NCI-H345 (cell line): ENCODE measurements at regions not wholly inside any gene's neighbourhood (a gene's known extent, or its start where the extent isn't known, plus 50 kb on each side); places are given as distances from the start of the nearest gene placed in this dataset.

ENCODE experiments used
- DNase-seq: peaks from one replicate; lab custom pipeline; 2025; lab: John Stamatoyannopoulos, UW

DNA sequence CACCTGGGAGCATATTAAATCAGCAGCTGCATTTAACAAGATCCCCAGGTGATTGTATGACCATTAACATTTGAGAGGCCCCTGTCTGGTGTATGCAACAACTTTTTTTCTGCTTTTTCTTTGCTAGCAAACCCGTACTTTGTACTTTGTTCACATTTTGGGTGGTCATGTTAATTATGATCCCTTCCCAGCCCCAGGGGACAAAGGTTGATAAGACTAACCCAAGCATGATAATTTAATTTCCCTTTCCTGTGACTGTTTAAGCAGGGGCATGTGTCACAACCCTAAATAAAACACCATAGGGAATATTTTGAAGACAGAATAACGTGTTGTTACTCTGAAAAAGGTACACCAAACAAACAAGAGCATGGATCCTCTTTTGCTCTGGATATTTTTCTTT lies 332.0 kb downstream of the PCDH18 start:
- DNase-seq, result no peak

DNA sequence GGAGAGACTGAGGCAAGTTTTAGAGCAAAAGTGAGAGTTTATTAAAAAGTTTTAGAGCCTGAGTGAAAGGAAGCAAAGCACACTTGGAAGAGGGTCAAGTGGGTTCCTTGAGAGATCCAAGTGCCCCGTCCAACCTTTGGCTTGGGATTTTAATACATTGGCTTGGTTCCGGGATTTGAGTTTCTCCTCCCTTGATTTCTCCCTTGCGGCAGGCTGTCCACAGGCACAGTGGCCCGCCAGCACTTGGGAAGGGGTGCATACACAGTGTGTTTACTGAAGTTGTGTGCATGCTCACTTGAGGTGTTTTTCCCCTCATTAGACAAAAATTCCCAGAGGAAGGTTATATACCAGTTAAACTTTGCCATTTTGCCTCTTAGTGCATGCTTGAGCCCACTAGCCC lies 333.5 kb downstream of the PCDH18 start:
- no peak for DNase-seq

DNA sequence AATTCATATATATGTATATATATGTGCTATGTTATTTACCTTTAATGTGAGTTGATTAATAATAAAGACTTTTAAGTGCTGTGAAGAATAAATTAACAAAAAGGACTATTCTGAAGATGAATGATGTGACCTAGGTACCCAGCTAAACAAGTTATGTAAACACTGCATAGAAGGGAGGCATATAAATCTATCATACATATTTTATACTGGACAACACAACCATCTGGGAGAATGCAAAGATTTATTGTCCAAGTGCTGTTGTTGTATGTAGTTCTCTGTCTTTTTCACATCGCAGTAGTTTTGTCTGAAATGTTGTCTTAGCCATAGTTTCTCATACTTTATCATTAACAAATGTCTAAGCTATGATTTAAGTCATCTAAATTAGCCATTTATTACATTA lies 337.6 kb downstream of the PCDH18 start:
- DNase-seq, result no peak

DNA sequence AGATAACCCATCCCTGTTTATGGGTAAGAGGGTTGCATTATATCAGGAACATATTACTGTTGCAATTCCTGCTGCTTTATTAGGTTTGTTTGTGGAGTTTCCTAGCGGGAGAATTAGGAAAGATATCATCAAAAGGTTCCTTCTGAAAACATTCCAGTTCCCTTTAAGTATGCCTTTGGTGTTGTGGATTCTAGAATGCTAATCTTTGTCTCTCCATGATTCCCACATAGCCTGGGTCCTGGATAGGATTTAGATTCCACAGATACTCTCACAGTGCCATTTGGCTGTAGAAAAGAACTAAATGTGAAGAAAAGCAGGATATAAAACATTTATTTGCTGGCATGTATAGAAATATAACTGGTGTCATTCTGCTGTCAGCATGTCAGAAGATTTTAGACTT lies 338.7 kb downstream of the PCDH18 start:
- no peak for DNase-seq

DNA sequence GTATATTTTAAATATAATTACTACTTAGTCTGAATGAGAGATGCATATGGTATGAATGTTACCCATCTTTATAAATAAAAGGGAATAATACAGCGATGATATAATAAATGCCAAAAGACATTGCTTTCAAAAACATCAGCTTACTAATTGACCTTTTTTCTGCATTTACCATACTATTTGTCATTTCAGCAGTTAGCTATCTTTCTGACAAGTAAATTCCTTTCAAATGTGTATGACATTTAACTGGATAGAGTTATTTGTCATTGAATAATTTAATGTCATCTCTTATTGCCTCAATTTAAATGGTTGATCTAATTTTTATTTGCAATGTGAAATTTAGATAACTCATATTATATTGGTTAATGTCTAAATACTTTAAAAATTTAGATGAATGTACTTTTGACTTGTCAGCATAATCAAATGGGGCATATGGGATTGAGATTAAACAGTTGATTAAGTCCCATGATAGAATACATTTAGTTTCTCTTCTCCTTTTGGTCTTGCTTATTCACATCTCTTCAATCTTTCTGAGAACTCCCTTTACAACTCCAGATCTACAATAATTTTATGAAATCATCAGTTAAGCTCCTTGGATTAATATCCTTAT lies 350.9 kb downstream of the PCDH18 start:
- no peak for DNase-seq

DNA sequence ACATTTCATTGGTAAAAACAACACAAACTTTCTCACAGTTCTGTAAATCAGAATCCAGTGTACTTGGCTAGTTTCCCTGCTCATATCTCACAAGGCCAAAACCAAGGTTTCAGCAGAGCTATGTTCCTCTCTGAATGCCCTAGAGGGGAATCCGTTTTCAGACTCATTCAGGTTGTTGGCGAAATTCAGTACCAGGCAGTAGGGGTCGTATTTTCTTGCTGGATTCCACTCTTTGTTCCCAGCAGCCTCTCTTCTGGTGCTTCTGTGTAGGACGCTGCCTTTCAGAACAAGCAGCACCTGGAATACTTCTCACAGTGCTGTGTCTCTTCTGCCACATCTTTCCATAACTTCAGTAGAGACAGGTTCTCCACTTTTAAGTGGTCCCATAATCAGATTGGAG lies 351.9 kb downstream of the PCDH18 start:
- no peak for DNase-seq

DNA sequence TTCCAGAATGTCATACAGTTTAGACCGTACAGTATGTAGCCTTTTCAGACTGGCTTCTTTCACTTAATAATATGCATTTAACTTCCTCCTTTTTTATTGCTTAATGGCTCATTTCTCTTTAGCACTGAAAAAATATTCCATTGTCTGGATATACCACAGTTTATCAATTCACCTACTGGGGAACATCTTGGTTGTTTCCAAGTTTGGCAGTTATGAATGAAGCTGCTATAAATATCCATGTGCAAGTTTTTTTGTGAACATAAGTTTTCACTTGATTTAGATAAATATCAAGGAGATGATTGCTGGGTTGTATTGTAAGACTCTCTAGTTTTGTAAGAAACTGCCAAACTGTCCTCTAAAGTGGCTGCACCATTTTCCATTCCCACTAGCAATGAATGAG lies 375.5 kb downstream of the PCDH18 start:
- no peak for DNase-seq

DNA sequence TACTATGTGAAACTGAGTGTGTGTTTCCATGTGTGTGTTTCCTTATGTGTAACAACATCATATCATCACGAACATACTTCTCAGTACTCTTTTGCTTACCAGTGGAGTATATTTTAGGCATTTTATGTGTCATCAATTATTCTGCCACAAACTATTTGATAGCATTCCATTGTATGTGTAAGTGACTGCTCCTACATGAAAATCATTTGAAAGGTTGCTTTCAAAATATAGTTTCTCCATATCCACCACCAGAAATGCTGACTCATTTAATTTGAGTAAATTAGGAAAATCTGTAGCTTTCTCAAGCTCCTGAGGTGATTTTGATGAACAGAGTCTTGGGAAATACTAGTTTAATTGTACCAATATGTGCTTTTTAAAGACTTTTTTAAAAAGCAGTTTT lies 376.2 kb downstream of the PCDH18 start:
- DNase-seq, result no peak

DNA sequence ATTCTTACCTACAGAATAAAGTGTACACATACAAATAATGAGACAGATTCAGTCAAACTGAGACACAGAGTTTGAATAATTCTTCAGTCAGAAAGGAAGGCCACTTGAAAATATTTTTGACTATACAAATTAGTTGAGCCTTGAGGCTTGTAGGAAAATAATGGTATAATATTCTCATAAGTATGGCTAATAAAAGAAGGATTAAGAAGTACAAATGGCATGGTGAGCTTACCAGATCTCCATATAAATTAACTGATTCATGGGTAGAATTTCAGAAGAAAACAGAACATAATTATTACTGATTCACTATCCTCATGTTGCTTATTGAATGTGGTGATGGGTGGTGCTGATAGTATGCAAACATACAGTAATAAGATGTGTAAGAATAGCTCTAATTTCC lies 401.1 kb downstream of the PCDH18 start:
- no peak for DNase-seq

DNA sequence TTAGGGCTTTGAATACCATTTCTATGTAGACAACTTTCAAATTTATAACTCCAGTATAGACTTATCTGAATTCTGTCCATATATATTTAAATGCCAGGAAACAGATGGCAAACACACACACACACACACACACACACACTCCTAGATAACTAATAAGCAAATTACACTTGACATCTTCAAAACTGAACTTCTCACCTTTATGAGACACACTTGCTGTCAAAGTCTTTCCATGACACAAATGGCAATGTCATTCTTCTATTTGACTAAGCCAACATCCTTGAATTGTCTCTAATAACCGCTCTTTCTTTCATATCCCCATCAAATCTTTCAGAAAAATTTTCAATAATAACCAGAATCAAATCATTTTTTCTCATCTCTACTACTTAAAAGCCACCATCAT lies 402.4 kb downstream of the PCDH18 start:
- DNase-seq, result no peak

DNA sequence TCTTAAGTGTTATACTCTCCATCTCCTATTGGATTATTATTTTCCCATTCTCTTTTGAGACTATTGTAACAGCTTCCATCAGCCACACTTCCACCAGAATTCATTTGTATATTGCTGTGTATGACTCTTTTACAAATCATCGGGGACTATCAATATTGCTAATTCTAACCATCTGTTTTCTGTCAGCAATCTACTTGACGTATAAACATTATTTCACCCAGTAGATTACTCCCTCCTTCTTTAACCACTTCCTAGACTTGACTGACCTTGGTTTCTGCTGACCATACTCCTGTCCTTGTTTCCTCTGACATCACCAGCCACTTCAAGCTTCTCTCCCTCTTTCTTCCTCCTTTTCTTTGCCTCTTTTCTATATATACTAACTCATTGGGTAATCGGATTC lies 402.9 kb downstream of the PCDH18 start:
- DNase-seq, result no peak

DNA sequence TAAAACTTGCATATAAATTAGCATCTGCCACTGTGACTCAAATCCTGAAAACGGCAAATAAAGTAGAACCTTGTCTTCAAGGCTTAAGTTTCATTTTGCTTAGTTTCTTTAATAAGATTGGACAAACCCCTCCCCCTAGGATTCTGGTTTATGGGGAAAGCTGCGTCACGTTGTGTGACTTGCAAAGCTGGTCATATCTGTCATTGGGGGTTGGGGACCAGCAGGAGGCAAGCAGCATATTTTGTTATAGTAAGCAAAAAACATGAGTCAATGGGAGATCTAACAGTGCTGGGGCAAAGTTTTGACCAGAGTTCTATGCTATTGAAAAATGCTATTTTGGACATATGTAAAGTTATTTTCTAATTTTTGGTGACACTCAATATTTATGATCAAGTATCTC lies 407.3 kb downstream of the PCDH18 start:
- no peak for DNase-seq

DNA sequence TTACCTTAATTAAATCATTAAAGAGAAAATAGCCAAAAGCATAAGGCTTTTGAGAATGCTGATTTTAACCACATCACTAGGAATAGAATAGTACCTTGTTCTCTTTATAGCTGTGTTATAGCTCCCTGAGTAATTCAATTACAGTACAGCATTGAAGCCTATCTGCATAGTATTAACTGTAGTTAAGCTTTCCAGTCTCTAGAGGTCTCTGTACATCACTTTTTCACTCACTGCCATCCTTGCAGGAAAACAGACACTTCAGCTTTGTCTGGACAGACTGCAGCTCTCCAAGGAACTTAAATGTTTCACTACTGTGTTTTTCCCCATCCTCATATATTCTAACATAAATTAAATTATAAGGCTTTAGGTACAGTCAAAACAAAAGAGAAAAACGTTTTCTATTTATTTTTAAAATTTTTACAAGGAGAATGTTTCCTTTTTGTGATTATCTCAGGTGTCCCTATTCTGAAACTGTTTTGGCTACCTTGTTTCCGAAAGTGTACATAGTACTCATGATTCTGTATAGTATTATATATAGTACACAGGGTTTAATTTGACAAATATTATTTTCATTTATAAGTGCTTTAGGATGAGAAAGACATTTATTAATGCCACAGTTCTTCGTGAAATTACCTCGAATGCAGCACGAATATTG lies 407.9 kb downstream of the PCDH18 start:
- DNase-seq, result peak; percentile 44

DNA sequence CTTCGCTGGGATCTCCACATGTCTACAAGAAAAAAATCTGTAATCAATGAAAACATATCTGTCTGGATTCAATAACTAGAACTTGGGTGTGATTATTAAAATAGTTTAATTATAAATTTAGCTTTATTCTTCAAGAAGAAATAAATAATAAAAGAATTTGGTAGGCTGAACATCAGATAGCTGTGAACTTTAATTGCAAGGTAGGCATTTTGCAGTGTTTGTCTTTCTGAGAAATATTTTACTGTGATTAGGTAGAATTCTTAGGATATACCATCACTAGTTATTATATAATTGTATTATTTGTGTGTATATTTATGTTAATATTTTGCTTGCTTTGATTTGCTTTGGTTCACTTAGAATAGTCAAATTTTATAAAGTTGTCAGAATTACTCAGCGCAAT lies 409.4 kb downstream of the PCDH18 start:
- DNase-seq, result no peak

DNA sequence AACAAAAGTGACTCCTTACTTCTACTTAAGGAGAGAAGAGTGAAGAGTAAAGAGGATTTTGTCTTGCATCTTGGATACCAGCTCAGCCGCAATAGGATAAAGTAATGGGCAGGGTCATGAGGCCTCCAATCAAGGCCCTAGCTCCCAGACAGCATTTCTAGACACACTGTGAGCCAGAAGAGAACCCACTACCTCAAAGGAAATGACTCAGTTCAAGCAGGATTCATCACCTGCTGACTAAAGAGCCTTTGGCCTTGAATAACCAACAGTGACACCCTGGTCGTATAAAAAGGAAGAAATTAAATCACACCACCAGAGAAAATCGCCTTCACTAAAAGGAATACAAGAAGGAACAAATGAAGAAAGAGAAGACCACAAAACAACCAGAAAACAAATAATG lies 416.1 kb downstream of the PCDH18 start:
- DNase-seq, result no peak

DNA sequence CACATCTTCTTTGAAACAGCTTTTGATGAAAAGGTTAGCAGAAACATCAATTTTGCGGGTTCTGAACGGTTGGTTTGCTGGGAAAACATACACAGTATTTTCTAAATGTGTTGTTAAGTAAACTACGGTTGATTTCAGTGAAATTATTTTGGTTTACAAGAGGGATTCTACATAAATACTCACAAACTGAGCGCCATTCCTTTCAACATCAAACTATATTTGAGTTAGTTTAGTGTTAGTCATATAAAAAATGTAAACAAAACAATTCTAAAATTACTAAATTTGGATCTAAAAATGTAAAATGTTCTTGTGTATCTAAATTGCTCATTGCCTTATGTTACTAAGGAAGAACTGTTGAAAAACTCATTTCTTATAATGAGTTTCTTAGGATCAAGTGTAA lies 425.6 kb downstream of the PCDH18 start:
- no peak for DNase-seq

DNA sequence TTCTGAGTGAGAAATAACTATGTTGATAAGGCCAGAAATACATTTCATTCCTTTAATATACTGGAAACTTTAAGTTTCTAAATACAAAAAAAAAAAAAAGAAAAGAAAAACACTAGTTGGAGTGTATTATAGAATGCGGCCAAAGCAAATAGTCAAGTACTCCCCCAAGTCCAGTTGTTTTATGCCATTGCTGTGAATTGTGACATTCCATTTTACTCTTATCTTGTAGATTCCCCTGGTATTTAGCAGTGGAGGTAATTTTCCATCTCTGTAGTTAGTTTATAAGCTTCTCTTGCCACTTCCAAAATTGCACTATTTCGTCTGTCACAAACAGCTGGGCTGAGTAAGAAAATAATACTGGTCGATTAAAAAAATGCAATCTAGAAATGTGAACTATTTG lies 426.0 kb downstream of the PCDH18 start:
- no peak for DNase-seq

DNA sequence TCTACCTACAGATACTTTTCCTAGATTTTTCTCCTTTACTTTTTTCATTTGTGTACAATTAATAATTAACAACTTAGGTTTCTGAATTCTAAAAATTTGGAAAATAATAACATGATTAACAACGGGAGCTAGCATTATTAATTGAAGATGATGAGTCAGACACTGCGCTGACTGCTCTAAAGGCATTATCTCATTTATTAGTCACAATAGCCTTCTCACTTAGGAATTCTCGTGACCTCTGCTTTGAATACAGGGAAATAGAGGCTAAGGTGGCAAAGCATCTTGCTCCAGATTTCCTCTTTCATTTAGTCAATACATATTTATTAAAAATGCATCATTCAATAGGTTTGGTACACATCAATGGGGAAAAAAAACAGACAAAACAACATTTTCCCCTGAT lies 441.3 kb downstream of the PCDH18 start:
- DNase-seq, result no peak

DNA sequence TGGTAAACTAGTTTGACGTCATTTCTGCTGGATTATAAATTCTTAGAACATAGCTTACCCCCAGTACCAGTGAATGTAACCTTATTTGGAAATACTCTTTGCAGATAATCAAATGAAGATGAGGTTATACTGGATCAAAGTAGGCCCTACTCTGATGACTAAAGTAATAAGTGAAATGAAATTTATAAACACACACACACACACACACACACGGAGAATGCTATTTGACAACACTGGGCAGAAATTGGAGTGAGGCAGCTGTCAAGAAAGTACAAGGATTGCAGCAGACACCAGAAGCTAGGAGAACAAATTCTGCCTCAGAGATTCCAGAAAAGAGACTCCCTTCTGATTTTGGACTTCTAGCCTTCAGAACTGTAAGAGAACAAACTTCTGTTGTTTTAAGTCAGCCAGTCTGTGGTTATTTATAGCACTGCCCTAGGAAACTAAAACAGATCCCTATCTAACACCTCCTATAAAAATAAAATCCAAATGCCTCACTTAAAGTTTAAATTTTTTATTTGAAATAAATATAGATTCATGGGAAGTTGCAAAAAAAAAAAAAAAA lies 448.6 kb downstream of the PCDH18 start:
- no peak for DNase-seq

DNA sequence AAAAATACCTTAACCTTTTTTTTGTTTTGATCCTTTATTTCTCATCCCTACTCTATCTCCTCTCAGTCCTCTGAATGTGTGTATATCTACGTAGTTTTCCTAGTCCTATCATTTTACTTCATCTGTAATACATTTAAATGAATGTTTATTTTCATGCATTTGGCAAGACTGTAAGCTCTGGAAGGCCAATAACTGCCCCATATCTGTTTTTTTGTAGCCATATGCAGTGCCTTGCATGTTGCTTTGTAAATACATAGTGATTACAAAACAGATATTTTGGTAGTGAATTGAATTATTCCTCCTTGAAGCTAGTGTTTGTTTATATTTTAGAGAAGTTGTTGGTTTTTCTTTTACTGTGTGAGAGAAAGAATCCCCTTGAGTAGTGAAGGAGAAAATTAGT lies 450.2 kb downstream of the PCDH18 start:
- no peak for DNase-seq

DNA sequence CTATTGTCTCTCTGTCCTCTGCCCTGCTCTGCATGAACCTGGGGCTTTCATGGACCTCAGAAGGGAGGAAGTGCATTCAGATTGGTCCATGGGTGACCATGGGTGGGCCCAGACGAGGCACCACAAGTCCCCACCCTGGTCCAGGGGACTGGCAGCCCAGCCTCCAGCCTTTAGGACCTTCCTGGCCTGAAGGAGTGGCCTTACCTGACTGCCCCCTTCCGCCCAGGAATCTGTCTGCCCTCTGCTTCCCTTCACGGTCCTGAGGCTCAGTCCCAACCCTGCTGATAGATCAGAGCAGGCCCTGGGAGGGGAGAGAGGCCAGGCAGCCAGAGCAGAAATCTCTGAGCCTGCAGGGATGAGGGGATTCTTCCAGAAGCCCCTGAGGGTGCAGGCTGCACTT lies 455.4 kb downstream of the PCDH18 start:
- DNase-seq, result no peak

DNA sequence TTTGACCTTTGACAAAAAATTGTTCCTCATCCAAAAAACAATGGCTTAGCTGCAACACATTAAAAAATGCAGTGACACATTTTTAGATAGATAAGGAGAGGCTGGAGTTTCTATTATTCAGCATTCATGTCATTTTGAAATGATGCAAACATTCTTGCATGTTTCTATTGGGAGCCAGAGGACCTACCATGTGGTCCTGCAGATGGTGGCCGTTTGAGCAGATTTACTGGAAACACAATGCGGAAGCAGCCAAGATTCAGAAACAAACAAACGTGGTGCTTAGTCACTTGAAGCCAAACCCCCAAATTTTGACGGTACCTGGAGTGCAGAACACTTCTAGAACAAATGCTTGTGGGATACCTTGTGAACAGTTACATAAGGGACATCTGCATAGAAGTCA lies 456.7 kb downstream of the PCDH18 start:
- no peak for DNase-seq

DNA sequence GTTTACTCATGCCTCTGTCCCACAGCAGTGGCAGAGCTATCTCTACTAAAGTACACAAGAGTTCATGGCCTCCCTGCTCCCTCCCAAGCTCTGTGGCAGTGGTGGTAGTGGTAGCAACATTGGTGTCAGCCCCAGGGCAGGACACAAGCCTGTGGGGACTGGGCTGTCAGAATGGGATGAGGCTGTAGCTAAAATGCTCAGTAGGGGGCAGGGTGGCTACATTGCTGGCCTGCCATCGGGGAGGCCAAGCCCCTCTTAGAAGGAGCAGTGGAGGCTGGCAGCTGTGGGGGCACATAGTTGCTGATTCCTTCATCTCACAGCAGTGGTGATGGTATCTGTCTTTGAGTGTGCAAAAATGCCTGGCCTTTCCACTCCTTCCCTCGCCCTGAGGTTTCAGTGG lies 461.7 kb downstream of the PCDH18 start:
- DNase-seq, result no peak

DNA sequence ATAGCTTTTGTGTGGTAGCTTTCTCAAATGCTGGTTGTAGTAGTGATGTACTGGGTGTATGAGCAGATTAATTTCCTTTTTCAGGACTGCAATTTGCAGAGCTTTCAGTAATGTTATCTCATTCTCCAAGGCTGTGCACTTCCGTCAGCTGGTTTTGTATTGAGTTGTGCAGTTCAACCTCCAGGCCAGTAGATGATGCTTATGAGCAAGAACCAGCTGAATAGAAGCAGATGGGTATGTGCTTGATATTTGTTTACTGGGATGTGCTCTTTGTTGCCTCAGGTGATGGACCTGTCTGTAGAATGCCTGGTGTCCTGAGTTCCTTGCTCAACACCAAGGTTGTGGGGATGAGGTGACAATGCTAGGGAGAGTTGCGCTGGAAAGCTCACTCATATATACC lies 462.8 kb downstream of the PCDH18 start:
- DNase-seq, result no peak
